Mesothelial cell of epicardium (in vitro differentiated cells): ENCODE measurements at regions not wholly inside any gene's neighbourhood (a gene's known extent, or its start where the extent isn't known, plus 50 kb on each side); places are given as distances from the start of the nearest gene placed in this dataset.
"Not testable (repeated sequence)": the region's sequence is repeated elsewhere in the genome, so short reads cannot be mapped to it uniquely, and the experiment has no call there.

Experiments used
- DNase-seq, 2 experiments: peaks; one replicate each; pipeline ENCODE4 v3.0.0; 2021; ENCODE audit warnings: low spot score in 2 of 2; ENCODE audit not compliant: unreplicated experiment in 2 of 2
- H3K27ac Mint-ChIP-seq: 2 replicates; pipeline ENCODE4 v1.8.0; 2021; ENCODE audit warnings: mixed read lengths
- H3K27me3 Mint-ChIP-seq: 2 replicates; pipeline ENCODE4 v1.8.0; 2021; ENCODE audit warnings: low read depth, mixed read lengths
- H3K36me3 Mint-ChIP-seq: 2 replicates; pipeline ENCODE4 v1.8.0; 2021; ENCODE audit warnings: mixed read lengths
- H3K4me1 Mint-ChIP-seq: 2 replicates; pipeline ENCODE4 v1.8.0; 2021; ENCODE audit warnings: mixed read lengths
- H3K4me3 Mint-ChIP-seq: 2 replicates; pipeline ENCODE4 v1.8.0; 2021; ENCODE audit warnings: mild to moderate bottlenecking, moderate library complexity, mixed read lengths
- H3K9me3 Mint-ChIP-seq: 2 replicates; pipeline ENCODE4 v1.8.0; 2021; ENCODE audit warnings: mixed read lengths
- CTCF ChIP-seq: fragments of 200-600 bp; sonication (generic); IDR thresholded peaks from one replicate; pipeline ENCODE4 v1.5.0; 2021; ENCODE audit warnings: antibody characterized with exemption; ENCODE audit not compliant: unreplicated experiment

GRCh38 chr20:47927385-47927851 is 142.1 kb upstream of the SULF2 start:
- H3K36me3 Mint-ChIP-seq, result no peaks in the 10 kb centered on the region
- no peak overlapping the region for H3K27ac Mint-ChIP-seq
- no peak for DNase-seq
- H3K9me3 Mint-ChIP-seq, result peaks cover 10% of the 10 kb centered on the region
- H3K4me3 Mint-ChIP-seq, result no peak overlapping the region
- peaks cover 12% of the 10 kb centered on the region for H3K27me3 Mint-ChIP-seq
- H3K4me1 Mint-ChIP-seq, result peaks cover 3% of the 10 kb centered on the region
- TF ChIP-seq CTCF, result no peak

GRCh38 chr20:47926731-47927130 is 141.4 kb upstream of the SULF2 start:
- Mint-ChIP-seq H3K9me3 (peaks cover 10% of the 10 kb centered on the region), H3K36me3 (no peaks in the 10 kb centered on the region), H3K4me1 (peaks cover 7% of the 10 kb centered on the region), H3K4me3 (no peak overlapping the region), H3K27ac (no peak overlapping the region), H3K27me3 (peaks cover 15% of the 10 kb centered on the region)
- TF ChIP-seq CTCF, result no peak
- no peak for DNase-seq

- no peak overlapping the region for H3K4me3 Mint-ChIP-seq
- H3K27ac Mint-ChIP-seq, result no peak overlapping the region
- H3K4me1 Mint-ChIP-seq, result peaks cover 16% of the 10 kb centered on the region
- no peak for TF ChIP-seq CTCF
- DNase-seq, result no peak
- H3K27me3 Mint-ChIP-seq, result peaks cover 15% of the 10 kb centered on the region
- H3K36me3 Mint-ChIP-seq, result no peaks in the 10 kb centered on the region
- H3K9me3 Mint-ChIP-seq, result peaks cover 10% of the 10 kb centered on the region
Observed at GRCh38 chr20:47925593-47925992, 140.3 kb upstream of the SULF2 start.

- no peak for TF ChIP-seq CTCF
- H3K36me3 Mint-ChIP-seq, result peaks cover 4% of the 10 kb centered on the region
- peaks cover 13% of the 10 kb centered on the region for H3K4me1 Mint-ChIP-seq
- no peak overlapping the region for H3K27ac Mint-ChIP-seq
- peaks cover 16% of the 10 kb centered on the region for H3K27me3 Mint-ChIP-seq
- DNase-seq, result no peak
- H3K9me3 Mint-ChIP-seq, result peaks cover 18% of the 10 kb centered on the region
- no peak overlapping the region for H3K4me3 Mint-ChIP-seq
Observed at GRCh38 chr20:47922269-47922668, 137.0 kb upstream of the SULF2 start.

- Mint-ChIP-seq H3K27me3 (peaks cover 16% of the 10 kb centered on the region), H3K4me1 (peaks cover 13% of the 10 kb centered on the region), H3K9me3 (peaks cover 22% of the 10 kb centered on the region)
- not testable (repeated sequence) for DNase-seq, H3K4me3 Mint-ChIP-seq, H3K36me3 Mint-ChIP-seq, H3K27ac Mint-ChIP-seq
Observed at GRCh38 chr20:47921829-47922228, 136.5 kb upstream of the SULF2 start.

GRCh38 chr20:47921408-47921807 is 136.1 kb upstream of the SULF2 start:
- Mint-ChIP-seq H3K4me3 (no peak overlapping the region), H3K36me3 (peaks cover 7% of the 10 kb centered on the region), H3K27me3 (peaks cover 16% of the 10 kb centered on the region), H3K27ac (no peak overlapping the region), H3K9me3 (peaks cover 21% of the 10 kb centered on the region), H3K4me1 (peaks cover 13% of the 10 kb centered on the region)
- DNase-seq, result no peak
- no peak for TF ChIP-seq CTCF
